ENCODE measurements at regions not wholly inside any gene's neighbourhood (a gene's known extent, or its start where the extent isn't known, plus 50 kb on each side); places are given as distances from the start of the nearest gene placed in this dataset.

DNA sequence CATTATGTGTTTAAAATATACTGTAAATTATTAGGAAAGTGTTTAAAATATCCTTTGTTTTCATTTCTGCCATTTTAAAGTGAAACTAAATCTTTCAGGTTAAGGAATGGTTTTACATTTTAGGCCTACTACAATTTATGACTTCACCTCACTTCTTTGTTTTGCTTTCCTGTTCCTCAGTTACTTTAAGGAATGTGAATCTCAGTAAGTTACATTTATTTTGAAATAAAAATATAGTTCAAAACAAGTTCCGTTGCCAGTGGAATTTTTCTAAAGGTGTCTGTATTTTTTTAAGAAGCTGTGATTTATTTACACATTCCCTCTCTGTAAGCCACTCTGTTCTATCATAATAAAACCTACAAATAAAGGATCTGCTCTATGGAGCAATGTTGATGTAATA is 630.9 kb upstream of the AGTR1 start:
- no peaks in the 10 kb centered on the region for H3K9me3 ChIP-seq (ENCODE audit: control insufficient read depth, insufficient read depth, low read length)
- no peak overlapping the region for H3K56ac ChIP-seq (ENCODE audit: extremely low read depth, insufficient read depth, low read length)
- H4K20me1 ChIP-seq (ENCODE audit: insufficient read depth, low read length) = no peaks in the 10 kb centered on the region
- H2BK20ac ChIP-seq (ENCODE audit: low read depth, low read length) = no peak overlapping the region
- in situ Hi-C loops (cut with MboI; ENCODE audit: low sequenced_read_pairs) (no loop called here), dilution Hi-C loops (cut with HindIII; ENCODE audit: low sequenced_read_pairs, unreplicated experiment) (no loop called here), intact Hi-C loops (cut with micrococcal nuclease) (no loop called here)
- H3K9me1 ChIP-seq (ENCODE audit: insufficient read depth, low read length) = no peaks in the 10 kb centered on the region
- no peak overlapping the region for H4K8ac ChIP-seq (ENCODE audit: low read depth in 2 of 2, low read length in 2 of 2)
- no peaks in the 10 kb centered on the region for H3K27me3 ChIP-seq (ENCODE audit: control insufficient read depth, insufficient read depth, low read length)
- H3K23ac ChIP-seq (ENCODE audit: low read depth, low read length) = no peak overlapping the region
- H3K27ac ChIP-seq (ENCODE audit: insufficient read depth, low read length) = no peak overlapping the region
- no peak overlapping the region for H3K4me2 ChIP-seq (ENCODE audit: low read depth, low read length)
- no peak overlapping the region for H3K9ac ChIP-seq (ENCODE audit: low read depth, low read length)
- no peak overlapping the region for H4K5ac ChIP-seq (ENCODE audit: low read depth, low read length)
- WGBS, 2 experiments (ENCODE audit: extremely low coverage in 2 of 2, insufficient read length in 1 of 2) = no CpG with 5 or more reads among the region's 1 CpG
- H3K79me1 ChIP-seq (ENCODE audit: low read depth in 1 of 2, low read length in 2 of 2) = no peaks in the 10 kb centered on the region
- H2AFZ ChIP-seq (replicated peaks; ENCODE audit: low read length, poor library complexity) = no peak overlapping the region
- no peak overlapping the region for H2BK5ac ChIP-seq (ENCODE audit: low read depth, low read length, poor library complexity, severe bottlenecking)
- DNase-seq (no peak), ATAC-seq (ENCODE audit: low read depth) (no peak)
- H3K18ac ChIP-seq (ENCODE audit: low read depth, low read length) = no peak overlapping the region
- no peak overlapping the region for H2BK120ac ChIP-seq (ENCODE audit: low read depth, low read length)
- H3K4ac ChIP-seq (ENCODE audit: low read depth, low read length) = no peak overlapping the region
- BruUV-seq (replicated peaks) = no TSS peak
- ChIA-PET POLR2A (ENCODE audit: unreplicated experiment) (no interaction called here), CTCF (interaction anchor here (0.6 kb wide), 2 partner anchors 137 to 481 kb away, joined by 3 to 4 read pairs; no protein-coding TSS in a partner anchor)
- no peak overlapping the region for H3K14ac ChIP-seq (replicated peaks; ENCODE audit: low read depth, low read length)
- H3K4me3 ChIP-seq (ENCODE audit: insufficient read depth, low read depth, low read length) = no peak overlapping the region
- H2AK9ac ChIP-seq (replicated peaks; ENCODE audit: low read depth, low read length, poor library complexity) = no peak overlapping the region
- H4K91ac ChIP-seq (ENCODE audit: insufficient read depth, low read depth, low read length) = no peak overlapping the region
- TF ChIP-seq RFX5 (IDR thresholded peaks at IDR 0.05; ENCODE audit: low read depth, low read length) = no peak
- no peak for TF ChIP-seq CEBPB (IDR thresholded peaks at IDR 0.05; ENCODE audit: low read depth, low read length)
- TF ChIP-seq CHD1 (IDR thresholded peaks at IDR 0.05; ENCODE audit: low read depth, low read length) = no peak
- no peak for TF ChIP-seq MXI1 (IDR thresholded peaks at IDR 0.05; ENCODE audit: borderline replicate concordance, low read depth, low read length)
- TF ChIP-seq FOS (IDR thresholded peaks at IDR 0.05; ENCODE audit: low read depth, low read length) = no peak
- TF ChIP-seq RCOR1 (IDR thresholded peaks at IDR 0.05; ENCODE audit: insufficient replicate concordance, low read length) = no peak
- TF ChIP-seq, protein P1, sequence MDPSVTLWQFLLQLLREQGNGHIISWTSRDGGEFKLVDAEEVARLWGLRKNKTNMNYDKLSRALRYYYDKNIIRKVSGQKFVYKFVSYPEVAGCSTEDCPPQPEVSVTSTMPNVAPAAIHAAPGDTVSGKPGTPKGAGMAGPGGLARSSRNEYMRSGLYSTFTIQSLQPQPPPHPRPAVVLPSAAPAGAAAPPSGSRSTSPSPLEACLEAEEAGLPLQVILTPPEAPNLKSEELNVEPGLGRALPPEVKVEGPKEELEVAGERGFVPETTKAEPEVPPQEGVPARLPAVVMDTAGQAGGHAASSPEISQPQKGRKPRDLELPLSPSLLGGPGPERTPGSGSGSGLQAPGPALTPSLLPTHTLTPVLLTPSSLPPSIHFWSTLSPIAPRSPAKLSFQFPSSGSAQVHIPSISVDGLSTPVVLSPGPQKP (IDR thresholded peaks at IDR 0.05; ENCODE audit: borderline replicate concordance, low read depth, low read length) = no peak
- TF ChIP-seq NFE2L2 (IDR thresholded peaks at IDR 0.05; ENCODE audit: low read depth, low read length) = no peak
- TF ChIP-seq RAD21 (IDR thresholded peaks at IDR 0.05; ENCODE audit: low read length) = no peak
- no peak for TF ChIP-seq MAFK (IDR thresholded peaks at IDR 0.05; ENCODE audit: low read depth, low read length)
- TF ChIP-seq, protein P2, sequence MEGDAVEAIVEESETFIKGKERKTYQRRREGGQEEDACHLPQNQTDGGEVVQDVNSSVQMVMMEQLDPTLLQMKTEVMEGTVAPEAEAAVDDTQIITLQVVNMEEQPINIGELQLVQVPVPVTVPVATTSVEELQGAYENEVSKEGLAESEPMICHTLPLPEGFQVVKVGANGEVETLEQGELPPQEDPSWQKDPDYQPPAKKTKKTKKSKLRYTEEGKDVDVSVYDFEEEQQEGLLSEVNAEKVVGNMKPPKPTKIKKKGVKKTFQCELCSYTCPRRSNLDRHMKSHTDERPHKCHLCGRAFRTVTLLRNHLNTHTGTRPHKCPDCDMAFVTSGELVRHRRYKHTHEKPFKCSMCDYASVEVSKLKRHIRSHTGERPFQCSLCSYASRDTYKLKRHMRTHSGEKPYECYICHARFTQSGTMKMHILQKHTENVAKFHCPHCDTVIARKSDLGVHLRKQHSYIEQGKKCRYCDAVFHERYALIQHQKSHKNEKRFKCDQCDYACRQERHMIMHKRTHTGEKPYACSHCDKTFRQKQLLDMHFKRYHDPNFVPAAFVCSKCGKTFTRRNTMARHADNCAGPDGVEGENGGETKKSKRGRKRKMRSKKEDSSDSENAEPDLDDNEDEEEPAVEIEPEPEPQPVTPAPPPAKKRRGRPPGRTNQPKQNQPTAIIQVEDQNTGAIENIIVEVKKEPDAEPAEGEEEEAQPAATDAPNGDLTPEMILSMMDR (conservative IDR thresholded peaks at IDR 0.05; ENCODE audit: low read depth, low read length) = no peak
- no peak for TF ChIP-seq SMC3 (IDR thresholded peaks at IDR 0.05; ENCODE audit: low read depth, low read length)
- no peak for TF ChIP-seq MAZ (IDR thresholded peaks at IDR 0.05; ENCODE audit: borderline replicate concordance, low read depth, low read length)
- no peak for TF ChIP-seq POLR2A (IDR thresholded peaks at IDR 0.05; ENCODE audit: low read depth, low read length)
- TF ChIP-seq, protein P3, sequence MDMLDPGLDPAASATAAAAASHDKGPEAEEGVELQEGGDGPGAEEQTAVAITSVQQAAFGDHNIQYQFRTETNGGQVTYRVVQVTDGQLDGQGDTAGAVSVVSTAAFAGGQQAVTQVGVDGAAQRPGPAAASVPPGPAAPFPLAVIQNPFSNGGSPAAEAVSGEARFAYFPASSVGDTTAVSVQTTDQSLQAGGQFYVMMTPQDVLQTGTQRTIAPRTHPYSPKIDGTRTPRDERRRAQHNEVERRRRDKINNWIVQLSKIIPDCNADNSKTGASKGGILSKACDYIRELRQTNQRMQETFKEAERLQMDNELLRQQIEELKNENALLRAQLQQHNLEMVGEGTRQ (IDR thresholded peaks at IDR 0.05; ENCODE audit: low read depth, low read length) = no peak
- TF ChIP-seq BHLHE40 (IDR thresholded peaks at IDR 0.05; ENCODE audit: low read depth, low read length) = no peak
- no peak overlapping the region for H2BK15ac ChIP-seq (ENCODE audit: low read depth, low read length)
- H3K36me3 ChIP-seq (ENCODE audit: control insufficient read depth, insufficient read depth, low read length) = no peaks in the 10 kb centered on the region
- no peaks in the 10 kb centered on the region for H3K4me1 ChIP-seq (ENCODE audit: control insufficient read depth, insufficient read depth, low read length)
- H2AK5ac ChIP-seq (ENCODE audit: low read depth, low read length) = no peak overlapping the region

Measured in IMR-90 (cell line).